ENCODE measurements at regions not wholly inside any gene's neighbourhood (a gene's known extent, or its start where the extent isn't known, plus 50 kb on each side); places are given as distances from the start of the nearest gene placed in this dataset.
A peak's percentile ranks its signal among the peaks of the same experiment; 100 is the strongest.

GRCh38 chr13:61709258-61709657, 293.6 kb upstream of the PCDH20 start:
- DNase-seq, result no peak

- DNase-seq, result no peak
Measured at GRCh38 chr13:61706899-61707298, 291.2 kb upstream of the PCDH20 start.

- DNase-seq, result no peak
Measured at GRCh38 chr13:61700620-61701019, 285.0 kb upstream of the PCDH20 start.

GRCh38 chr13:61700181-61700580, 284.5 kb upstream of the PCDH20 start:
- DNase-seq, result no peak

- no peak for DNase-seq
Measured at GRCh38 chr13:61696676-61697075, 281.0 kb upstream of the PCDH20 start.

GRCh38 chr13:61695147-61695546, 279.5 kb upstream of the PCDH20 start:
- no peak for DNase-seq

- DNase-seq, result no peak
Measured at GRCh38 chr13:61692691-61693090, 277.0 kb upstream of the PCDH20 start.

GRCh38 chr13:61685682-61686012, 270.0 kb upstream of the PCDH20 start:
- peak; percentile 18 for DNase-seq

- no peak for DNase-seq
Measured at GRCh38 chr13:61684976-61685681, 269.5 kb upstream of the PCDH20 start.

GRCh38 chr13:61672756-61673155, 257.1 kb upstream of the PCDH20 start:
- peak; percentile 21 for DNase-seq

GRCh38 chr13:61670384-61671161, 254.9 kb upstream of the PCDH20 start:
- no peak for DNase-seq

- no peak for DNase-seq
Measured at GRCh38 chr13:61664801-61665705, 249.4 kb upstream of the PCDH20 start.

- DNase-seq, result peak; percentile 21
Measured at GRCh38 chr13:61654481-61654880, 238.8 kb upstream of the PCDH20 start.

GRCh38 chr13:61648547-61648946, 232.9 kb upstream of the PCDH20 start:
- DNase-seq, result no peak

- no peak for DNase-seq
Measured at GRCh38 chr13:61612192-61612591, 196.5 kb upstream of the PCDH20 start.

- no peak for DNase-seq
Measured at GRCh38 chr13:61608138-61608537, 192.5 kb upstream of the PCDH20 start.

- no peak for DNase-seq
Measured at GRCh38 chr13:61600360-61601033, 184.8 kb upstream of the PCDH20 start.

- no peak for DNase-seq
Measured at GRCh38 chr13:61592489-61592888, 176.8 kb upstream of the PCDH20 start.

- DNase-seq, result no peak
Measured at GRCh38 chr13:61575973-61576372, 160.3 kb upstream of the PCDH20 start.

- DNase-seq, result no peak
Measured at GRCh38 chr13:61563645-61564044, 148.0 kb upstream of the PCDH20 start.

GRCh38 chr13:61546911-61547310, 131.3 kb upstream of the PCDH20 start:
- DNase-seq, result no peak

GRCh38 chr13:61546413-61546812, 130.8 kb upstream of the PCDH20 start:
- no peak for DNase-seq

Measured in tongue (tissue), 1 donor.